Mucosa of stomach (tissue), 1 donor: ENCODE measurements at regions not wholly inside any gene's neighbourhood (a gene's known extent, or its start where the extent isn't known, plus 50 kb on each side); places are given as distances from the start of the nearest gene placed in this dataset.

Experiments
- H3K27me3 ChIP-seq: one replicate; pipeline ENCODE4 v1.7.0; 2013; ENCODE audit warnings: mild to moderate bottlenecking, low read length; ENCODE audit not compliant: control insufficient read depth, insufficient read depth
- H3K36me3 ChIP-seq: one replicate; pipeline ENCODE4 v1.7.0; 2013; ENCODE audit warnings: low read length; ENCODE audit not compliant: control insufficient read depth, insufficient read depth
- H3K4me1 ChIP-seq: one replicate; pipeline ENCODE4 v1.7.0; 2013; ENCODE audit warnings: mild to moderate bottlenecking, low read length; ENCODE audit not compliant: control insufficient read depth, insufficient read depth
- H3K4me3 ChIP-seq: one replicate; pipeline ENCODE4 v1.7.0; 2013; ENCODE audit warnings: low read length
- H3K9ac ChIP-seq: one replicate; pipeline ENCODE4 v1.7.0; 2013; ENCODE audit warnings: mild to moderate bottlenecking, low read length, moderate library complexity
- H3K9me3 ChIP-seq: one replicate; pipeline ENCODE4 v1.7.0; 2013; ENCODE audit warnings: mild to moderate bottlenecking, low read length, moderate library complexity; ENCODE audit not compliant: control insufficient read depth
- donor health status: Pancreatic carcinoma.

DNA sequence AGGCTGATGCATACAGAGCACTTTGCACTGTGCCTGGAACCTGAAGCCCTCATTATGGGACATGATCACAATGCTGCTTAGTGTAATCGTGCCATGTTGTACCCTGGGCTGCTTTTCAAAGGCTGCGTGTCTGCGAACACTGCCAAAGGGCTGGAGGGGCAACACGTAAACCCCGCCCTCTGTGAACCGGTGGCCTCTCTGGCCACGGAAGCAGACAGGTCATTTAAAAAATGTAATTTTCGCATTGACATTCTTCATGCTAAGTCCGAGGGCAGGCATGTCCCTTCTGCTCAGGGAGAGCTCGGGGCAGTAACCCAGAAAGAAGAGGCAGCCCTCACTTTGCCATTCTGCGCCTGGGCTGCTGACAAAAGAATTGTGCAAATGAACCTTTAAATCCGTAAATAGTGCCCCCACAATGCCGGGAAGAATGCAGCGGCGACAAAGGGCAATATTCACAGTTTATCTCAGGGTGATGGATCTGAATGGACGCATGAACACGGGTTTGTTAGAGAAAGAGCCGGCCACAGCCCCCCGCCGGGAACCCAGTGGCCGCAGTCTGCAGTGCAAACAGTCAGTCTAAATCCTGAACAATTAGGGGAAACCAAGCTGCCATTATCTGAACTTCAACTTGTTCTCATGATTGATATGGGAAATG is 226.1 kb downstream of the MYCN start:
- H3K9ac ChIP-seq = no peak overlapping the region
- no peaks in the 10 kb centered on the region for H3K9me3 ChIP-seq
- no peaks in the 10 kb centered on the region for H3K36me3 ChIP-seq
- no peaks in the 10 kb centered on the region for H3K27me3 ChIP-seq
- H3K4me3 ChIP-seq = no peak overlapping the region
- H3K4me1 ChIP-seq = no peaks in the 10 kb centered on the region

DNA sequence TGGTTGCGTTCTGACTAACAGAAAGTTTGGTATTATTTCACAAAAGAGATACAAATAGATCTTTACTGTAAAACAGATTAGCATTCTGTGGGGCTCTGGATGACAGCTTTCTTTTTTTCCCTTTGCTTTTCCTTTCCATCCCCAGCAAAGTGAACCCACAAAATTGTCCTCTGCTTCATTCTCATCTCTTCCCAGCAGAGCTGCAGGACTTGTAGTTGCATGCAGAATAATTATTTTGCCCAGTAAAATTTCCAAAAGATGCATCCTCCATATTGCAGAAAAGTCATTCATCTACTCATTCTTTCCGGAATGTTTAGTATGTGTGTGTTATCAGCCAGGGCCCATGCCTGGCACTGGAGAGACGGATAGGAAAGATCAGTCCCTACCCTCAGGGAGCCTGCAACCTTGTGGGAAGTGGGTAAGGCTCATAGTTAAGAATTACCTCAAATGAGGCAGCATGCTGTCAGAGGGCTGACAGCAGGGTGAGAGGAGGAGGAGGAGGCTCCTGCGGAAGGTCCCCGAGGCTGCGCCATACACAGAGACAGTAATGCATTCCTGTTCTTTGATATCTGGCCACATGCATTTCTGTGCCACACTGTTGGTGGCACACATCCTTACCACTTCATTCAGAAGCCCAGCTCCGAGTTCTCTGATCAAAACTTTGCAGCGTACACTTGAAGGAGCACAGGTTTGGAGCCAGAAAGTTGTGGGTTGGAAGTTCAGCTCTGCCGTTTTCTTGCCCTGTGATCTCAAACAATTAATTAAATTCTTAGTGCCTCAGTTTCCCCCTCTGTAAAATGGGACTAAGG is 225.4 kb downstream of the MYCN start:
- no peaks in the 10 kb centered on the region for H3K36me3 ChIP-seq
- no peaks in the 10 kb centered on the region for H3K9me3 ChIP-seq
- H3K4me1 ChIP-seq = no peaks in the 10 kb centered on the region
- no peak overlapping the region for H3K4me3 ChIP-seq
- no peaks in the 10 kb centered on the region for H3K27me3 ChIP-seq
- H3K9ac ChIP-seq = no peak overlapping the region

DNA sequence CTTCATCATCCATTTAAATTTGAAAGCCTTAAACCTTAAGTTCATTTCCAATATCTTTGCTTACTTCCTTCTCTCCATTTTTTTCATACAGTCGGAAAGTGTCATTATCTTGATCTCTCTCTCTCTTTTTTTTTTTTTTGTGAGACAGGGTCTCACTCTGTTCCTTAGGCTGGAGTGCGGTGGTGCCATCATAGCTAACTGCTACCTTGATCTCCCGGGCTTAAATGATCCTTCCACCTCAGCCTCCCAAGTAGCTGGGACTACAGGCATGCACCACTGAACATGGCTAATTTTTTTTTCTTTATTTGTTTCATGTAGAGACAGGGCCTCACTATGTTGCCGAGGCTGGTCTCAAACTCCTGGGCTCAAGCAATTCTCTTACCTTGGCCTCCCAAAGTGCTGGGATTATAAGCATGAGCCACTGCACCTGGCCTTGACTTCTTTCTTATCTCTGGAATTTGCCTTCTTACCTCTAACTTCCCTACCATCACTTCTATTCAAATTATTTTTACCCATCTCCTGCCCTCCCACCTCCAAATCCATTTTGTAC is 222.2 kb downstream of the MYCN start:
- H3K9me3 ChIP-seq = no peaks in the 10 kb centered on the region
- H3K27me3 ChIP-seq = no peaks in the 10 kb centered on the region
- H3K4me3 ChIP-seq = no peak overlapping the region

GRCh38 chr2:16161768-16162490 is 221.6 kb downstream of the MYCN start:
- no peaks in the 10 kb centered on the region for H3K36me3 ChIP-seq
- H3K4me1 ChIP-seq = no peaks in the 10 kb centered on the region
- H3K27me3 ChIP-seq = no peaks in the 10 kb centered on the region
- H3K9ac ChIP-seq = no peak overlapping the region
- no peak overlapping the region for H3K4me3 ChIP-seq
- H3K9me3 ChIP-seq = no peaks in the 10 kb centered on the region

More for the DNA sequence above, 222.2 kb downstream of the MYCN start:
- no peaks in the 10 kb centered on the region for H3K36me3 ChIP-seq
- H3K9ac ChIP-seq = no peak overlapping the region
- no peaks in the 10 kb centered on the region for H3K4me1 ChIP-seq

DNA sequence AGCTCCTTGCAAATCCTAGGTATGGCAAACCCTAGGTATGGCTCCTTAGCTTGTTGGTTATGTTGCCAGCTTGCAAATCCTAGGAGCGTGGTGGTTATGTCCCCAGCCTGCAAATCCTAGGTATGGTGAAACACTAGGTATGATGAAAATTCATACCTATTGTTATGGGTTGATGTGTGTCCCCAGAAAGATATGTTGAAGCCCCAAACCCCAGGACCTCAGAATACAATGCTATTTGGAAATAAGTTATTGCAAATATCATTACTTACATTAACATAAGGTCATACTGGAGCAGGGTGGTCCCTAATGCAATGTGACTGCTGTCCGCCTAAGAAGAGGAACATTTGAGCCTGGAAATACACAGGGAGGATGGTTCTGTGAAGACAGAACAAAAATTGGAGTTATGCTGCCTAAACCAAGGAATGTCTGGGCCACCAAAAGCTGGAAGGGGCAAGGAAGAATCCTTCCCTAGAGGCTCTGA is 220.8 kb downstream of the MYCN start:
- no peaks in the 10 kb centered on the region for H3K4me1 ChIP-seq
- H3K36me3 ChIP-seq = no peaks in the 10 kb centered on the region
- no peak overlapping the region for H3K9ac ChIP-seq
- no peaks in the 10 kb centered on the region for H3K27me3 ChIP-seq
- no peak overlapping the region for H3K4me3 ChIP-seq
- no peaks in the 10 kb centered on the region for H3K9me3 ChIP-seq

DNA sequence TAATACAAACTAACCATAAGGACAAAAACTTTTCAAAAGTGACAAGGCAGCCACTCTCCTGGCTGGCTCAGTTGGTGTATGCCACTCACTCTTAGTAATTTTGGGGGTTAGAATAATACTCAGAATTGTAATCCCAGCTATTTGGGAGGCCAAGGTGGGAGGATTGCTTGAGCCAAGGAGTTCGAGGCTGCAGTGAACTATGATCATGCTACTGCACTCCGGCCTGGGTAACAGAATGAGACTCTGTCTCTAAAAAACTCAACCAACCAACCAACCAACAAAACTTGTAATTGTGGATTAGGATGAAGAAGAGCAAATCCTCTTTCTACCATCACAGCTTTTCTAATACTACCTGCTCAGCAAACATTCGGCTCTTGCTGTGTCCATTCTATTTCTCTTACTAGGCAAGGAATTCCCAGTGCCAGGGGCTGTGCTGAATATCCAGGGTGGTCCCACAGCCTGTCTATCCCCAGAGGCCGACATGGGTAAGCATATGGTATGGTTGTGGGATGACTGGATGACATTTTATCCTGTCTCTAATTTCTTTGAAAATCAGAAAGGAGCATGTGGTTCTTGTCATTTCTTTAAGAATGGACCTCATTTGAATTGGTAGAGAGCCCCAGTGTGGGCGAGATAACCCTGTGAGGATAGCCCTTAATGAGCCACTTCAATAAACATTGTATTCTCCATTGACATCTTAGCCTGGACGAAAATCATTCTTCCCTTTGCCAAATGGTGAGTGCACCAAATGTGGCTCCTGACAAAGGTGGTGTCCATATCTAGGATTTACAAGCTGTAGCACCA is 220.1 kb downstream of the MYCN start:
- H3K4me1 ChIP-seq = no peaks in the 10 kb centered on the region
- H3K9ac ChIP-seq = no peak overlapping the region
- H3K36me3 ChIP-seq = no peaks in the 10 kb centered on the region
- no peaks in the 10 kb centered on the region for H3K27me3 ChIP-seq
- H3K4me3 ChIP-seq = no peak overlapping the region
- H3K9me3 ChIP-seq = no peaks in the 10 kb centered on the region

DNA sequence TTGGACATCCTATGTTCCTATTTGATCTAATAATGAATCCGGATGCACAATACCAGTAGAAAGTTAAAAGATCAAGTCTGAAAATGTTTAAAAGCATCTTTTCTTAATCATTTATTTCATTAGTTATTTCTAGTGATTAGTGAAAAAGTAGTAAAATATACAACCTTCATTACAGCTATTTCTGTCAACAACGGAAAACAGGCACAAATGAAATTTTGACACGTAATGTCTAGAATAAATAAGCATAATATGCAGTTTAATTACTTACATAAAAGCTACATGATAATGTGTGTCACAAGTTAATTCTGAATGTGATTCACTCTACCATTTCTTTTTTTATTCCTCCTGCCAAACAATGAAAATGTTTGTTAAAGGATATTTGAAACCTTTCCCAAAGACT is 216.1 kb downstream of the MYCN start:
- H3K4me3 ChIP-seq = no peak overlapping the region
- H3K9me3 ChIP-seq = no peaks in the 10 kb centered on the region
- no peaks in the 10 kb centered on the region for H3K27me3 ChIP-seq
- no peaks in the 10 kb centered on the region for H3K36me3 ChIP-seq
- no peaks in the 10 kb centered on the region for H3K4me1 ChIP-seq
- H3K9ac ChIP-seq = no peak overlapping the region

GRCh38 chr2:16155766-16156165 is 215.4 kb downstream of the MYCN start:
- Histone ChIP-seq H3K4me1 (no peaks in the 10 kb centered on the region), H3K4me3 (no peak overlapping the region), H3K36me3 (no peaks in the 10 kb centered on the region), H3K27me3 (no peaks in the 10 kb centered on the region), H3K9me3 (no peaks in the 10 kb centered on the region), H3K9ac (no peak overlapping the region)

DNA sequence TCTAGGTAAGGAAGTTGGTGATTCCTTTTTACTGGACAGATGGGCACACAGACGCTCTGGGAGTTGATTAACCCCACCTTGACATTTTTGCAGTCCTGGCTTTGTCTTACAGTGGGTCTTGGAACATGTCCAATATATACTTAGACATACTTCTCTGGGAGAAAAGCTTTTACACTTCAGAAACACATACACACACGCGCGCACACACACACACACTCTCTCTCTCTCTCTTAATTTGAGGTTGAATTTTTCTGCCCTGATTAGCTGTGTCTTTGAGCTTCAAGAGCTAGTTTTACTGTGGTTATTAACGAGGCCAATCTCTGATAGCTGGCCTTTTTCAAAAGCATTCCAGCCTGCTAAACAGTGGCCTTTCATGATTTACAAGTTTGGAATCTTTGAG is 215.0 kb downstream of the MYCN start:
- H3K9ac ChIP-seq = no peak overlapping the region
- no peaks in the 10 kb centered on the region for H3K9me3 ChIP-seq
- H3K4me3 ChIP-seq = no peak overlapping the region
- no peaks in the 10 kb centered on the region for H3K27me3 ChIP-seq
- H3K4me1 ChIP-seq = no peaks in the 10 kb centered on the region
- no peaks in the 10 kb centered on the region for H3K36me3 ChIP-seq

DNA sequence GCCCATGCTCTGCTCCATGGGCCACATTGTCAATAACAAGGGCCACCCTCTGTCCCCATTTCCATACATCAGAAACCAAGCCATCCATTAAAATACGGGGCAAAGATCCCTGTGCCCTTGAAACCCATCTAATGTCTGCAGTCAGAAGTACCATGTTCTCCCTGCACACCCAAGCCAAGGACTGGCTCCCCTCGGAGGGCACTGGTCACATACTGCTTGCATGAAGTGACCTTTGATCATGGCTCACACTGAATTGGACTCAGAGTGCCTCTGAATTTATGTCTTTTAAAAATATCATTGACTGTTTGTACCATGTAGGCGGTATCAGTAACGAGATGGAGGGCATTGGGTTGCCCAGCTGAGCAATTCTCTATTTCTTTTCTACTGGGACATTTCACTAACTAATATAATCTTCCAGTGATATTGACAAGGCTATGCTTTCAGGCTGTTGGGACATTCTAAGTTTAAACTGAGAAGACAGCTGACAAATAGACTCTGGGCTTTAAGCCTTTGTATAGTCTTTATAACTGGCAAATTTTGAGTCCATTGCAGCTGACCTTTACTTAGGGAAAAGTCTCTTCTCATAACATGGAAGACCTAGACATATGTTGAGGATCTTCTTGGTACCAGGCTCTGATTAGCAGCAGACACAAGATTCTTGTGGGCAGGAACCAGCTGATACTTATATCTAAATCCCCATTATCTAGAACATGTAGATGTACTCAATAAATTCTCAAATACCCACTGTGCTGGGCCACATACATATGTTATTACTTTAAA is 214.3 kb downstream of the MYCN start:
- no peaks in the 10 kb centered on the region for H3K36me3 ChIP-seq
- H3K4me1 ChIP-seq = no peaks in the 10 kb centered on the region
- H3K27me3 ChIP-seq = no peaks in the 10 kb centered on the region
- H3K4me3 ChIP-seq = no peak overlapping the region
- no peaks in the 10 kb centered on the region for H3K9me3 ChIP-seq
- no peak overlapping the region for H3K9ac ChIP-seq

GRCh38 chr2:16154061-16154460 is 213.7 kb downstream of the MYCN start:
- Histone ChIP-seq H3K9ac (no peak overlapping the region), H3K9me3 (no peaks in the 10 kb centered on the region), H3K4me3 (no peak overlapping the region), H3K4me1 (no peaks in the 10 kb centered on the region), H3K27me3 (no peaks in the 10 kb centered on the region), H3K36me3 (no peaks in the 10 kb centered on the region)
